Panc1 (cell line): ENCODE measurements at regions not wholly inside any gene's neighbourhood (a gene's known extent, or its start where the extent isn't known, plus 50 kb on each side); places are given as distances from the start of the nearest gene placed in this dataset.

Experiments used
- SIN3A ChIP-seq: IDR thresholded peaks from 2 replicates; pipeline ENCODE4 v1.6.1; 2012; ENCODE audit warnings: low read depth, mild to moderate bottlenecking, low read length, moderate library complexity, borderline replicate concordance; ENCODE audit not compliant: insufficient read depth
- TF ChIP-seq, protein P1 (sequence below): fragments of 450-650 bp; IDR thresholded peaks from 2 replicates; pipeline ENCODE4 v1.5.1; 2017; ENCODE audit warnings: mild to moderate bottlenecking
- TF ChIP-seq, protein P2 (sequence below), 2 experiments: IDR thresholded peaks; 2 replicates each; pipeline ENCODE4 v1.6.1; 2011 to 2012; ENCODE audit warnings: low read depth in 2 of 2, control low read depth in 1 of 2, low read length in 1 of 2, mild to moderate bottlenecking in 1 of 2, moderate library complexity in 1 of 2; ENCODE audit not compliant: insufficient read depth in 1 of 2

DNA sequence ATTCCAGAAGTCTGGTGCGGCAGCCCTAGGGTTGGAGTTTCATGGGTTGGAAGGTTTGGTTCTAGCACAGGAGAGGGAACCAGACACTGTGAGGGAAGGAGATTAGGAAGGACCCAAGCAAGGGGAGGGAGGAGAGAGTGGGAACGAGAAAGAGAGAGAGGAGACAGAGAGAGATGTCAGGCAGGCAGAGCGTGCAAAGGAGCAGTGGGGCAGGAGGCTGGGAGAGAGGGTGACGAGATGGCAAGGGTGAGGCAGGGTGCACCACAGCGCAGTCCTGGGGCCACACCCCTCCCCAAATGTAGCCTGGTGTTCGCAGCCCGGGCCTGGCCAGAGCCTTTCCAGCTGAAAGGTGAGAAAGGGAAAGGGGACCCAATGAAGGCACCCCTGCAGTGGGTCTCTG is 162.9 kb upstream of the TLE3 start:
- TF ChIP-seq, protein P1, sequence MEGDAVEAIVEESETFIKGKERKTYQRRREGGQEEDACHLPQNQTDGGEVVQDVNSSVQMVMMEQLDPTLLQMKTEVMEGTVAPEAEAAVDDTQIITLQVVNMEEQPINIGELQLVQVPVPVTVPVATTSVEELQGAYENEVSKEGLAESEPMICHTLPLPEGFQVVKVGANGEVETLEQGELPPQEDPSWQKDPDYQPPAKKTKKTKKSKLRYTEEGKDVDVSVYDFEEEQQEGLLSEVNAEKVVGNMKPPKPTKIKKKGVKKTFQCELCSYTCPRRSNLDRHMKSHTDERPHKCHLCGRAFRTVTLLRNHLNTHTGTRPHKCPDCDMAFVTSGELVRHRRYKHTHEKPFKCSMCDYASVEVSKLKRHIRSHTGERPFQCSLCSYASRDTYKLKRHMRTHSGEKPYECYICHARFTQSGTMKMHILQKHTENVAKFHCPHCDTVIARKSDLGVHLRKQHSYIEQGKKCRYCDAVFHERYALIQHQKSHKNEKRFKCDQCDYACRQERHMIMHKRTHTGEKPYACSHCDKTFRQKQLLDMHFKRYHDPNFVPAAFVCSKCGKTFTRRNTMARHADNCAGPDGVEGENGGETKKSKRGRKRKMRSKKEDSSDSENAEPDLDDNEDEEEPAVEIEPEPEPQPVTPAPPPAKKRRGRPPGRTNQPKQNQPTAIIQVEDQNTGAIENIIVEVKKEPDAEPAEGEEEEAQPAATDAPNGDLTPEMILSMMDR = no peak
- TF ChIP-seq, protein P2, sequence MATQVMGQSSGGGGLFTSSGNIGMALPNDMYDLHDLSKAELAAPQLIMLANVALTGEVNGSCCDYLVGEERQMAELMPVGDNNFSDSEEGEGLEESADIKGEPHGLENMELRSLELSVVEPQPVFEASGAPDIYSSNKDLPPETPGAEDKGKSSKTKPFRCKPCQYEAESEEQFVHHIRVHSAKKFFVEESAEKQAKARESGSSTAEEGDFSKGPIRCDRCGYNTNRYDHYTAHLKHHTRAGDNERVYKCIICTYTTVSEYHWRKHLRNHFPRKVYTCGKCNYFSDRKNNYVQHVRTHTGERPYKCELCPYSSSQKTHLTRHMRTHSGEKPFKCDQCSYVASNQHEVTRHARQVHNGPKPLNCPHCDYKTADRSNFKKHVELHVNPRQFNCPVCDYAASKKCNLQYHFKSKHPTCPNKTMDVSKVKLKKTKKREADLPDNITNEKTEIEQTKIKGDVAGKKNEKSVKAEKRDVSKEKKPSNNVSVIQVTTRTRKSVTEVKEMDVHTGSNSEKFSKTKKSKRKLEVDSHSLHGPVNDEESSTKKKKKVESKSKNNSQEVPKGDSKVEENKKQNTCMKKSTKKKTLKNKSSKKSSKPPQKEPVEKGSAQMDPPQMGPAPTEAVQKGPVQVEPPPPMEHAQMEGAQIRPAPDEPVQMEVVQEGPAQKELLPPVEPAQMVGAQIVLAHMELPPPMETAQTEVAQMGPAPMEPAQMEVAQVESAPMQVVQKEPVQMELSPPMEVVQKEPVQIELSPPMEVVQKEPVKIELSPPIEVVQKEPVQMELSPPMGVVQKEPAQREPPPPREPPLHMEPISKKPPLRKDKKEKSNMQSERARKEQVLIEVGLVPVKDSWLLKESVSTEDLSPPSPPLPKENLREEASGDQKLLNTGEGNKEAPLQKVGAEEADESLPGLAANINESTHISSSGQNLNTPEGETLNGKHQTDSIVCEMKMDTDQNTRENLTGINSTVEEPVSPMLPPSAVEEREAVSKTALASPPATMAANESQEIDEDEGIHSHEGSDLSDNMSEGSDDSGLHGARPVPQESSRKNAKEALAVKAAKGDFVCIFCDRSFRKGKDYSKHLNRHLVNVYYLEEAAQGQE (IDR thresholded peaks at IDR 0.05; ENCODE audit: insufficient read depth in 1 of 2, low read depth in 2 of 2, low read length in 1 of 2) = no peak
- TF ChIP-seq SIN3A = no peak
